Choroid plexus epithelial cell (primary cell): ENCODE measurements at regions not wholly inside any gene's neighbourhood (a gene's known extent, or its start where the extent isn't known, plus 50 kb on each side); places are given as distances from the start of the nearest gene placed in this dataset.

Experiments used
- DNase-seq: peaks from one replicate; pipeline ENCODE4 v3.0.0-alpha.2; 2010; ENCODE audit warnings: low read depth
- H3K4me3 ChIP-seq: 2 replicates; pipeline ENCODE4 v1.5.1; 2011; ENCODE audit warnings: low read depth, mild to moderate bottlenecking, control low read depth, low read length, moderate library complexity
- TF ChIP-seq, protein P1 (sequence below): conservative IDR thresholded peaks from 2 replicates; pipeline ENCODE4 v1.5.1; 2011; ENCODE audit warnings: low read depth, mild to moderate bottlenecking, control low read depth, inconsistent platforms, low read length, moderate library complexity

DNA sequence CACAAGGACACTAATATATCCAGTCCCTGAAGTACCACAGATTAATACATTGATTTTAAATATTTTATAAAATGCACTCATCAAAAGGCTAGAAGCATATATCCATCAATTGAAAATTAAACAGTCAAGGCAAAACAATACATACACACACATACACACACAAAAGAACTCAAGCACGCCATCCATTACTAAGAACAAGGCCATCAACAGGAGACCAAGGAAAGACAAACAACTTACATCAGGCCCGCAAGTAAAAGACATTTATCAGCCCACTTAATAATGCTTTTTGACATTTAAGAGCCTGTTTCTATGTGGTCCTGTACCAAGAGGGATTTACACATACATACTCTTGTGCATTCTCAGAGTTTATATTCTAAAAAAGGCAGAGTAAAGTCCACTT, 50.0 kb upstream of the ZNF827 start:
- TF ChIP-seq, protein P1, sequence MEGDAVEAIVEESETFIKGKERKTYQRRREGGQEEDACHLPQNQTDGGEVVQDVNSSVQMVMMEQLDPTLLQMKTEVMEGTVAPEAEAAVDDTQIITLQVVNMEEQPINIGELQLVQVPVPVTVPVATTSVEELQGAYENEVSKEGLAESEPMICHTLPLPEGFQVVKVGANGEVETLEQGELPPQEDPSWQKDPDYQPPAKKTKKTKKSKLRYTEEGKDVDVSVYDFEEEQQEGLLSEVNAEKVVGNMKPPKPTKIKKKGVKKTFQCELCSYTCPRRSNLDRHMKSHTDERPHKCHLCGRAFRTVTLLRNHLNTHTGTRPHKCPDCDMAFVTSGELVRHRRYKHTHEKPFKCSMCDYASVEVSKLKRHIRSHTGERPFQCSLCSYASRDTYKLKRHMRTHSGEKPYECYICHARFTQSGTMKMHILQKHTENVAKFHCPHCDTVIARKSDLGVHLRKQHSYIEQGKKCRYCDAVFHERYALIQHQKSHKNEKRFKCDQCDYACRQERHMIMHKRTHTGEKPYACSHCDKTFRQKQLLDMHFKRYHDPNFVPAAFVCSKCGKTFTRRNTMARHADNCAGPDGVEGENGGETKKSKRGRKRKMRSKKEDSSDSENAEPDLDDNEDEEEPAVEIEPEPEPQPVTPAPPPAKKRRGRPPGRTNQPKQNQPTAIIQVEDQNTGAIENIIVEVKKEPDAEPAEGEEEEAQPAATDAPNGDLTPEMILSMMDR, result no peak
- DNase-seq, result no peak
- H3K4me3 ChIP-seq, result no peak overlapping the region
